NCI-H82 treated with DMSO at 0.1 percent for 48 hours (cell line): ENCODE measurements at regions not wholly inside any gene's neighbourhood (a gene's known extent, or its start where the extent isn't known, plus 50 kb on each side); places are given as distances from the start of the nearest gene placed in this dataset.
"Not testable (repeated sequence)": the region's sequence is repeated elsewhere in the genome, so short reads cannot be mapped to it uniquely, and the experiment has no call there.

Experiments used
- DNase-seq: peaks from one replicate; lab custom pipeline; 2025; ENCODE audit not compliant: unreplicated experiment; lab: John Stamatoyannopoulos, UW

DNA sequence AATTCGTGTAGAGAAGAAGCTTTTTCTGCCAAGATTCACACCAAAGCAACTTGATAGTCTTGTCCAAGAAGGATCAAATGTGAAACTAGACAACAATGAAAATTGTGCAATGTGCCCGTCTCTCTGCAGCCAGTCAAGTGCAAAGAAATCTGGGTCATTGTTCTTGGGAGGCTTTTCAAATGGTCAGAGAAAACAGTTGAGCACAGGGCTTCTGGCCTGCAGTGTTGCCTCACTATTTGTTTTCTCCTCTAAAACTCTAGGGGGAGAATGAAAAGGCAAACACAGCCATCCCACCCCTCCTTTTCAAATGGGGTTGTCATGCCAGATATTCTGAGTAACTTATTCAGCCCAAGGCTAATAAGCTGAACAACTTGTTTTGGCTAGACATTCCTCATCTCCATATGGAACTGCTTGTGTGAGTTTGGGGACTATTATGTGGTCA, 417.6 kb upstream of the CDIN1 start:
- DNase-seq, result no peak

DNA sequence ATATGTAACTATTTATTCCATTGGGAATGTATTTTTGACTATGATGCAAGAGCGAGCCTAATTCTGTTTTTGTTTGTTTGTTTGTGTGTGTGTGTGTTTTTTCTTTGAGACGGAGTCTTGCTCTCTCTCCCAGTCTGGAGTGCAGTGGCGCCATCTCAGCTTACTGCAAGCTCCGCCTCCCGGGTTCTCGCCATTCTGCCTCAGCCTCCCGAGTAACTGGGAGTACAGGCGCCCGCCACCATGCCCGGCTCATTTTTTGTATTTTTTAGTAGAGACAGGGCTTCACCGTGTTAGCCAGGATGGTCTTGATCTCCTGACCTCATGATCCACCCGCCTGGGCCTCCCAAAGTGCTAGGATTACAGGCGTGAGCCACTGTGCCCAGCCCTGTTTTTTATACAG, 415.4 kb upstream of the CDIN1 start:
- DNase-seq, result not testable (repeated sequence)

DNA sequence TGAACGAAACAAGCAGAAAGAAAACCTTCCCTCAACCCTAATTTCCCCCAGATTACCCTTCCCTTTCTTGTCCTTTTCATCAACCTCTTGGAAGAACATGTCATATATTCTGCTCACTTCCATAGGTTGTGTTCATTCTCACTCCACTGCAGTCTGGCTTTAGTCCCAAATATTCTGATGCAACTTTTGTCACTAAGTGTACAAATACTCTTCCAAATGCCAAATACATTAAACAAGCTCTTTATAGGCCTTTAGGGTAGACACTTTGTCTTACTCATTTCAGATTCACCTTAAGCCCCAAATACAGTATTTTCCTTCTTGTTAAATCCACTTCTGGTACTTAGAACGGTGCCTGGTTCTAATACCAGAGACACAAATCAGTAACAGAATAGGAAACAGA, 406.5 kb upstream of the CDIN1 start:
- no peak for DNase-seq

DNA sequence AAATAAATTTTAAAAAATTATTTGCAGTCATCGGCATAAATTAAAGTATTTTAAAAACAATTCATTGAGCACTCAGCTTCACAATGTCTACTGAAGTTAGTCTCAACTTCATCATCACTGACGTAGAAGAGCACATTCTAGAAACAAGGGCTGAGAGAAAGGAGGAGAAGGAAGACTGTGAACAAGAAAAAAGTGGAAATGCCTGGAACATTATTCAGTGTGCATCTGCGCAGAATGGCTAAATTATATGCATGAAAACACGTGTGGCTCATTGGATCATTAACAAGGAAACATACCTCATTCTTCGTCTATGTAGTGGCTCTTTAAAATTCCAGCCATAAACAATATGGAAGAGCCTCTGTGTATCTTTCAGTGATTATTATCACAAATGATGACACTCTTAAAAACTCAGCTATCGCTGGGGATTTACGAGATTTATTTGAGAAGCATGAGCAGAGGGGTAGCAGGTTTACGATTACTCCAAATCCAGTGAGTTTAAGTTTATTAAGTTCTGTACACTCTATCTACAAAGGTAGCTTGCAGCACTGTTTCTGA, 404.2 kb upstream of the CDIN1 start:
- DNase-seq, result no peak

DNA sequence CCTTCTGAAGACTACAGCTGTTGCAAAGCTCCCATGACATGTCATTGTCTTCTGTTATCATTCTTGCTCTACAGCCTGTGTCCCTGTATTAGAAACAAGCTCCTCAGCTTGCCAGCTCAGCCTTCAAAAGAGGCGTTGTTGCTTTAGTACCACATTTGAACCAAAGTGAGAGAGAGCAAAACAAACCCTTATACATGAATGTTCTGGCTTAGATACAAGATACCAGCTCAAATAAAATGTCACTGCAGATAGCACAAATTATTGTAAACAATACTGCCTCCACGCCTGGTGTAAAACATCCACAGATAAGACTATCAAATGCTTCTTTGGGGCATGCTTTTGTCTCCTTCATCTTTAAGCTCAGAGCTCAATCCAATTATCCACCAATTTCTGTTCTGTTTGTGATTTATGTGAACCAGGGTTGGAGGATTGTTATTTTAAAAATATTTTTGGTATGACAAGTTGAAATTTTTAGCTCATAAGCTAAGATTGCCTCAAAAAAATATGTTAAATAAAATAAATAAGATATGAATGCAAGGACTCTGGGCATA, 403.6 kb upstream of the CDIN1 start:
- no peak for DNase-seq

DNA sequence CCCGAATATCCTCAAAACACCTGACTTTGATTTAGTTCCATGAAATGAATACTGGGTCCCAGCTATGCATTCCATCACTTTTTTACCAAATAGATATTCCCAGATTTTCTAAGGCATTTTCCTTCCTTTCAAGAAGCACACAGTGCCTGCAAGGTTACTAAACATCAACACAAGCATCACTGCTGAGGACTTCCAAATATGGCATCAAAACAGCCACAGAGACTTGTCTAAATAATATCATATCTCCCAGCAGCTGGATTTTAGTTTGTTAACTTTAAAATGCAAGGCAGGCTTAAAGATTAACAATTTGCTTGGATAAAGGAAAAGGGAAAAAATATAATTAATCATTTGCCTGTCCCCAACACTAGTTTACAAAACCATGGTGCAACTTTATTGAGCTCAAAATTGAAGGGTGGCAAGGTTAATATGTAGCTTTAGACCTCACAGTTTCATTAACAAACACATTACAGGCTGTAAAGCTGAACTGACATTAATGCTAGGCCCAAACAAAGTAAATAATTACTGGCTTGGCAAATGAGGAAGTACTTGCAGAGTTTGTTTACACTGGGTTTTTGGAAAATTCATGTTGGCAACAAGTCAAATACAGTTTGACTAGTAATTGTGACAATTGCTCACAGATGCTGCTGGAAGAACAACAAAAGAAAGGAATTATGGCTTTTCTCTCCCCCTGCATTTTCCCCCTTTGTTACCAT, 401.7 kb upstream of the CDIN1 start:
- DNase-seq, result no peak

DNA sequence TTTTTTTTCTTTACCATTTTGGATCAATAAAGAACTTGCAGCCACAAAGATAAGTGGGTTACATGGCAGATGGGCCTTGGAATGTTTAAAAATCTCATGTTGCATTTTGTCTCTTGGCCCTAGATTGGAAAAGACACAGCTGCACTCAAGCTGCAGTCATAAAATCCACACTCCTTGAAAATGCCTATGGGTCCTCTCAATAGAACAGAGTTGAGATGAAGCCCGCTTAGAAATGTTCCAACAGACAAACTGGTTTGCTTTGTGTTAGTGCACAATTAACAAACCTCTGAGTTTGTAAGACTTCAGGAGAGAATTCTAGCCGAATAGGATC, 401.2 kb upstream of the CDIN1 start:
- DNase-seq, result no peak

DNA sequence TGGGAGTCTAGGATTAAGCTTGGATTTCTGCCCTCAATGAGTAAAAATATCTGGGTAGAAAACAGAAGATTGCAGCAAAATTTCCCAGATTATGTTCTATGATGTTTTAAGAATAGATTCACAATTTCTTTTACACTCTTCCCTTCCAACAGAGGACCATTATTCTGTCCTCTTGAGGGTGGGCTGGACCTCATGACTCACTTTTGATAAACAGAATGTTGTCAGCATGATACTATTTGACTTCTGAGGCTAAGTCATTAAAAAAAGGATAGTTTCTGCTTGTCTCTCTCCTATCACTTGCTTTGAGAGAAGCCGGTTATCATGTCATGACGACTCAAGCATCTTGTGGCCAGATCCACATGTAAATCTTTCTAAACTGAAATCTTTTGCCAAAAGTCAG, 396.2 kb upstream of the CDIN1 start:
- no peak for DNase-seq

DNA sequence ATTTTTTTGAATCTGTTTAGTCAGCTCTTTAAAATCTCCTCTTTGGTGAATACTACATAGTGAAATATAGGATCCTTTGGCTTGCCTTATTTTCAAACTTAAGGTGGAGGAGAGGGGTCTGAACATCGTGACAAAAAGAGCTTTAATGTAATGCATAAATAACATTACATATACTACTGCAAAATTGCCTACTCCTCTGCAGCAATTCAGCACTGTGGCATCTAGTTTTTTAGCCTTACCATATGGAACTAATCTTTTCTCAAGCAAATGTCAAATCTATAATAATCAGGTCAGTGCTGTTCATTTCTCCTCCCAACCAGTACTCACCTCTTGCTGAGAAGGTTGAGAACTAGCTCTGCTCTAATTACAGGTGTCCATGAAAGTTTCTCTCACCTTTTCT, 394.0 kb upstream of the CDIN1 start:
- DNase-seq, result no peak

DNA sequence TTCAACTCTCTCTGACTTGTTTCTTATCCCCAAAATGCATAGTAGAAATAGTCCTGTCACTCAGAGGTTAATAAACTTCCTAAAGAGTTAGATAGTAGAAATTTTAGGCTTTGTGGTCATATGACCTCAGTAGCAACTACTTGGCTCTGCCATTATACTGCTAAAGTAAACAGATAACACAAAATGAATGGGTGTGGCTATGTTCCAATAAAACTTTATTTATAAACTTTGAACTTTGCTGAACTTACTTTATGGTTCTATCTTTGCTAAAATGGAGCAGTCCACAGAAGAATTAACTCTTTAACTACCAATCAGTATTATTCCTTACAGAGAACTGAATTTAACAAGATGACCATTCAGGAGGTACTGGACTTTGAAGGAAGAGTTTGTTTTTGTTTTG, 393.6 kb upstream of the CDIN1 start:
- no peak for DNase-seq

DNA sequence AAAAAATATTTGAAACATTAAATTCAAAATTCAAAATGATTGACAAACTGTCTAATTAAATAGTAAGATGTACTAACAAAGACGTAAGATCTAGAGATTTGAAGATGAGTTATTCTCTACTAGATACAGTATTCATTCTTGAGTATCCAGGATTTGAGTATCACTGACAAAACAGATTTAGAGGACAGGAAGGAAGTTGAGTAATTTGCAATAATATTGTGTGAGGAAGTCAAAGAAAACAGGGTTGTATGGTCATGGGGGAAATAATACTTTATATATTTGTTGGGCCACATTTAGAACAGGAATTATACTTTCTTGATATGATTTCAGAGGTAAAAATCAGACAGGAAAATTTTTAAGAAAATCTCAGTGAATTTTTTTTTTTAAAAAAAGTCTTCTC, 393.1 kb upstream of the CDIN1 start:
- no peak for DNase-seq

DNA sequence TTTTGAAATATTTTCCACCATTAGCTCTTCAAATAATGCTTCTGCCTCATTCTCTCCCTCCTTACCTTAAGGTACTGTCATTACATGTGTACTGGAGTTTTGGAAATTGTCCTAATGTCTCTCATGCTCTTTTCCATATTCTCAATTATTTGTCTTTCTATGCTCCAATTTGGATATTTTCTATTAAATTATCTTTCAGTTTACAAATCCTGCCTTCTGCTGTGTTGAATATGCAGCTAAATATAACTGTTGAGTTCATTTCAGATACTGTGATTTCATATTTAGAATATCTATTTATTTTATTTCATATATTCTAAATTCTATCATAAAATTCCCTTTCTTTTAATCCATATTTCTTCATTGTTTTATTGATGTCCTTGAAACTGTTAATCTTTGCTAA, 388.0 kb upstream of the CDIN1 start:
- no peak for DNase-seq

DNA sequence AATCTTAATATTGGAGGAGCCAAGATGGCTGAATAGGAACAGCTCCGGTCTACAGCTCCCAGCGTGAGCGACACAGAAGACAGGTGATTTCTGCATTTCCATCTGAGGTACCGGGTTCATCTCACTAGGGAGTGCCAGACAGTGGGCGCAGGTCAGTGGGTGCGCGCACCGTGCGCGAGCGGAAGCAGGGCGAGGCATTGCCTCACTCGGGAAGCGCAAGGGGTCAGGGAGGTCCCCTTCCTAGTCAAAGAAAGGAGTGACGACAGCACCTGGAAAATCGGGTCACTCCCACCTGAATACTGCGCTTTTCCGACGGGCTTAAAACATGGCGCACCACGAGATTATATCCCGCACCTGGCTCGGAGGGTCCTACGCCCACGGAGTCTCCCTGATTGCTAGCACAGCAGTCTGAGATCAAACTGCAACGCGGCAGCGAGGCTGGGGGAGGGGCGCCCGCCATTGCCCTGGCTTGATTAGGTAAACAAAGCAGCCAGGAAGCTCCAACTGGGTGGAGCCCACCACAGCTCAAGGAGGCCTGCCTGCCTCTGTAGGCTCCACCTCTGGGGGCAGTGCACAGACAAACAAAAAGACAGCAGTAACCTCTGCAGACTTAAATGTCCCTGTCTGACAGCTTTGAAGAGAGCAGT, 383.9 kb upstream of the CDIN1 start:
- not testable (repeated sequence) for DNase-seq

DNA sequence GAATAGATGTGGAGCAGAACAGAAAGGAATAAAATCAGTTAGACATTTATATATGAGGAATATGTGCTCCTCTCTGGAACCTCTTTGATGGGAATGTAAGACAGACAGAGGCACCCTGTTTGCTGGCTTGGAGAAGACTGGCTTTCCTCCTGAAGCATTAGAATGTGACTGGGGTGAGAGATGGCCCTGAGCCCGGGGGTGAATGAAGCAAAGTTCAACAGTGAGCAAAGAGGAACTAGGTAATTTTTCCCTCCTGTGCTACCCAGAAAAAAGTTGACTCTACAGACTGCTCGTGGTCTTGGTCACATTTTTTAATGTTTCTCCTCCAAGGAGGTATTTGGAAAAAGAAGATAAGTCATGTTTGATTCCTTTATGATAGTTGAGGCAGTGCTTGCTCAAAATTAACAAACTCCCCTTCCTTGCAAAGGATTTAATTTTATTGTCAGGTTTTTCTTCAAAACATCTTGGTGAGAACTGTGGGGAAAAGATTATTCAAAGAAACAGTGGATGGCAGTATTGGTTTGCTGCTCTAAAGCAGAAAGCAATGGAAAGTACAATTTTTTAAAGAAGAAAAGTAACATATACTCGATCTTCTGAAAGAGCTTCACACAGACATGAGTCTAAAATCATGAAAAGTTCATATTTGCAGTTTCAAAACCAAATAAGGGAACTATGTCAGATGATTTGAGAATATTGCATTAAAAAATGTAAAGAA, 370.4 kb upstream of the CDIN1 start:
- DNase-seq, result no peak

DNA sequence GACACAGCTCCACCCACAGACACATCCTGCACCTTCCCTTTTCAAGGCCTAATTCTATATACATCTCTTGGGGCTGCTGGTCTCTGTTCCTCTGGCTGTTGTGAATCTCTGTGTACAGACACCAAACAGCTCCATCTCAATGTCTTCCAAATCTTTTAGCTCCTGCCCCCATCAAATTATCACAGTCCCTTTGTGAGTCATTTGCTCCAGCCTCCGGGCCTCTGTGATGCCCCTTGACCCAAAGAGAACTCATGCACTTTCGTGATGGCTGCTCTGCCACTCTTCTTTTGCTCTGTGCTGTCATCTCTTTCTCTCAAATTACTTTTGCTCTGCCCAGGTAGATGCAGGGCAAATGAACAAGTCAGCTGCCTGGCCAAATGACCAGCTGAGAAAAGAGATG, 369.0 kb upstream of the CDIN1 start:
- DNase-seq, result no peak

DNA sequence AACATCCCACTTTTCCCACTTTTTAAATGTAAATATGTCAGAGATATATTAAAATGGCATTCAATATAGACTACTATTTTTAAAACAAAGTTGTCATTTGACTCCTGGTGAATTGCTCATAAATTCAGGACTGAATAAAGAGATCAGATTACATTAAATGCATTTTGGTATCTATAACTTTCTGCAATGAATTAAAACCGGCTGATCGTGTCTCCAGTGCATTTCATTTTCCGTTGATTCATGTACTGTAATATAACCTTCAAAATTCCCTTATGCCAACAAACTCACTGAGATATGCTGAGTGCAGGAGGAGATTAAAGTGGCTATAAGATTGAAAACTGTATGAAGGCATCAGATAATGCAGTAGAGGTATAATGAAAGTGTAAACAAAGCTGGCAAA, 361.1 kb upstream of the CDIN1 start:
- no peak for DNase-seq

DNA sequence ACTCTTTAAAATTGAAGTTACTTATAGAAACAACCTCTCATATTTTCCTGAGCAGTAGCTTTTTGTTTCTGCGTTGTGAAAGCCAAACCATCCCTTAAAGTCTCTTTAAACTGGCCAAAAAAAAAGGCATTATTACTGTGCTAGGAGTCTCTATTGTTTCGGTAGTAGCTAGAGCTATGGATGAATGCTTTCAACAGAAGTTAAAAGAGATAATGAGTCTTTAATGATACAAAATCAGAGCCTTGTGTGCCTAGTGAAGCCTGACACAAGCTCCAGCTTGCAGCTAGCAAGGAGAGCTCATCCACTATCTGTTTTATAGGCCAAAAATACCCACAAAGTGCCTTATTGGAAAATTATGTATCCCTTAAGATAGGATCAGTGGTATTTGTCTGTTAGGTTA, 360.4 kb upstream of the CDIN1 start:
- no peak for DNase-seq

DNA sequence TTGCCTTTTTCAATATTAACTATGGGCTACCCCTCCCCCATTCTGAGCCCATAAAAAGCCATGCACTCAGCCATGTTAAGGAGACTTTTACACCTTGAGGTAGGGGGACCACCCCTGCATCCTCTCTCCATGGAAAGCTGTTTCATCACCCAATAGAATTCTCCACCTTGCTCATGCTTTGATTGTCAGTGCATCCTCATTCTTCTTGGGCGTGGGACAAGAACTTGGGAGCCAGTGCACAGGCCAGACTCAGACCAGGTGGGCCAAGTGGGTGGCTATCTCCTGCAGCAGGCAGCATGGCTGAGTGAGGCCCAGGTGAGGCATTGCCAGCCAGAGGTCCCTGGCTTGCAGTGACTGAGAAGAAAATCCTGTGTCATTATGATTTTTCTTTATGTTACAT, 357.4 kb upstream of the CDIN1 start:
- DNase-seq, result no peak

DNA sequence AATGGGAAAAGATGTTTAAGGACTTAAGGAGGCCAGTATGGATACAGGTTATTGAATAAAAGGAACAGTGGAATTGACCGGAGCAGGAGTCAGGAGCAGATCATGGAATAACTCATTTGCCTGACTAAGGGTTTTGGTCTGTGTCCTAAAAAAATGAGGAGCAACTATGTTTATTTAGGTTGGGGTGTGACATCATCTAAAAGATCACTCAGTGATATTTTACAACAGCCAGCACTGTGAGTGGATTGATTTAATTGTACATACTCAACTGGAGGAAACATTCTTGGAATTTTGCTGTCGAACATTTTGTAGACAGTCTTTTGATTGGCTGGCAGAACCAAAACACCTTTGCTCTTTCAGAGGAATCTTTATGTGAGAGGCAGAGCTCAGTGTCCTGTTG, 348.6 kb upstream of the CDIN1 start:
- no peak for DNase-seq

DNA sequence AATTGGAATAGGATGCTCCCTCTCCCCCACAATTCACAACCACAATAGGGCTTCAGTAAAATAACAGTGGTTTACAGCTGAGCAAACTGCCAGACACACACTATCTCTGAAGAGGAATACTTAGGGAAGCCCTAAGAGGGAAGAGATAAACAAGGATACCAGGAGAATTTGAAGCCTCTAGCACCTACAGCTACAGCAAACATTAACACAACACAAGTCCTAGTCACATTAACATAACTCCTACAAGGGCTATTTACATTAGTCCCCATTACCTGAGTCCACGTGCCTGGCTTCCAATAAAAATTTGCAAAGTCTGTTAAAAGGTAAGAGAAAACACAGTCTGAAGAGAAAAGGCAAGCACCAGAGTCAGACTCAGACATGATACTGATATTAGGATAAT, 346.9 kb upstream of the CDIN1 start:
- DNase-seq, result no peak

DNA sequence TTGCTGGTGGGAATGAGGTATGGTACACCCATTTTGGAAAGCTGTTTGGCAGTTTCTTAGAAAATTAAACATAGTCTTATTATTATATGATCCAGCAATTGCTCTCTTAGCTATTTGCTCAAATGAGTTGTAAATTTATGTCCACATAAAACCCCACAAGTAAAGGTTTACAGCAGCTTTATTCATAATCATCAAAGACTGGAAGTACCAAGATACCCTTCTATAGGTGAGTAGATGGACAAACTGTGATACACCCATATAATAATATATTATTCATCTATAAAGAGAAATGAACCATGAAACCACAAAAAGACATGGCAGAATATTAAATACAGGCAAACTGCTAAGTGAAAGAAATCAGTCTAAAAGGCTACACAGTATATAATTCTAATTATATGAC, 344.7 kb upstream of the CDIN1 start:
- DNase-seq, result no peak

DNA sequence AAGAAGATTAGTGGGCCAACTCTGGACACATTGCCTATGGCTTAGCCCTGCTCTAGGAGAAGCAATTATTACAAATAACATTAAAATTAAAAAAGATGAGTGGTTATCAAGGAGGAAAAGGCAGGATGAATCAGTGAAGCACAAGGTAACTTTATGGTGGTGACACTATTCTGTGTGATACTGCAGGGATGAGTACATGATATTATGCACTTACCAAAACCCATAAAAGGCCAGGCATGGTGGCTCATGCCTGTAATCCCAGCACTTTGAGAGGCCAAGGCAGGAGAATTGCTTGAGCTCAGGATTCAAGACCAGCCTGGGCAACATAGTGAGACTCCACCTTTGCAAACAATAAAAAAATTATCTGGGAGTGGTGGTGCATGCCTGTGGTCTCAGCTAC, 344.3 kb upstream of the CDIN1 start:
- no peak for DNase-seq
